Endothelial cell of umbilical vein (primary cell): ENCODE measurements at regions not wholly inside any gene's neighbourhood (a gene's known extent, or its start where the extent isn't known, plus 50 kb on each side); places are given as distances from the start of the nearest gene placed in this dataset.

Experiments
- BruUV-seq: library from RNA; stranded (reverse); fragments of 400-500 nt; replicated peaks from 2 replicates; lab custom pipeline; 2021; lab: Mats Ljungman, UMichigan
- CTCF ChIA-PET: fragments of 300-600, 350-600 bp; sonication (Branson Sonifier 250); formaldehyde crosslinking; loops from one replicate; lab custom pipeline; 2021; ENCODE audit warnings: antibody characterized with exemption, inconsistent platforms; lab: Charles Lee
- POLR2A ChIA-PET: fragments of 300-600, 350-600 bp; sonication (Branson Sonifier 250); formaldehyde crosslinking; loops from one replicate; lab custom pipeline; 2021; ENCODE audit warnings: antibody characterized with exemption, inconsistent platforms; lab: Charles Lee
- DNase-seq: peaks from one replicate; pipeline ENCODE4 v3.0.0-alpha.2; 2011; ENCODE audit warnings: low read depth, low spot score
- FAIRE-seq: peaks from 2 replicates; lab custom pipeline; 2011; peaks lifted over from hg19 to GRCh38; lab: Jason Lieb, UNC
- H2AFZ ChIP-seq: 2 replicates; pipeline ENCODE4 v1.6.0; 2012; ENCODE audit warnings: low read depth, low read length, control low read depth, inconsistent platforms
- H3K27ac ChIP-seq: 2 replicates; pipeline ENCODE4 v1.5.1; 2011; ENCODE audit warnings: low read depth, mild to moderate bottlenecking, control low read depth, low read length, moderate library complexity; ENCODE audit not compliant: insufficient read depth
- H3K27me3 ChIP-seq, 2 experiments: 2 replicates each; pipeline versions ENCODE4 v1.6.0 to v1.6.1; 2011; ENCODE audit warnings: low read length in 2 of 2, mixed read lengths in 1 of 2; ENCODE audit not compliant: control insufficient read depth in 2 of 2, insufficient read depth in 2 of 2
- H3K36me3 ChIP-seq, 2 experiments: 2 replicates in 1 of 2; 3 replicates in 1 of 2; pipeline ENCODE4 v1.5.1; 2011; ENCODE audit warnings: low read length in 2 of 2, mild to moderate bottlenecking in 1 of 2, moderate library complexity in 1 of 2; ENCODE audit not compliant: control insufficient read depth in 2 of 2, insufficient read depth in 2 of 2; ENCODE audit errors: extremely low read depth in 1 of 2
- H3K4me1 ChIP-seq: 3 replicates; pipeline ENCODE4 v1.5.1; 2011; ENCODE audit warnings: mild to moderate bottlenecking, low read length; ENCODE audit not compliant: control insufficient read depth, insufficient read depth; ENCODE audit errors: extremely low read depth
- H3K4me2 ChIP-seq: 2 replicates; pipeline ENCODE4 v1.6.1; 2011; ENCODE audit warnings: low read length, control low read depth, mixed read lengths; ENCODE audit not compliant: insufficient read depth
- H3K4me3 ChIP-seq, 3 experiments: fragments of 200-600 bp in 1 of 3; sonication (generic), shearing (Covaris generic) in 1 of 3; replicated peaks in 1 of 3; 2 replicates each; pipeline ENCODE4 v1.5.1; 2011 to 2016; ENCODE audit warnings: control low read depth in 3 of 3, low read length in 3 of 3, mild to moderate bottlenecking in 2 of 3, inconsistent platforms in 1 of 3, low read depth in 1 of 3, moderate library complexity in 1 of 3; ENCODE audit not compliant: insufficient read depth in 1 of 3
- H3K79me2 ChIP-seq: 2 replicates; pipeline ENCODE4 v1.6.0; 2012; ENCODE audit warnings: low read length, inconsistent platforms; ENCODE audit not compliant: control insufficient read depth, insufficient read depth
- H3K9ac ChIP-seq: replicated peaks from 2 replicates; pipeline ENCODE3; 2011; ENCODE audit warnings: low read length, control low read depth; ENCODE audit not compliant: insufficient read depth; ENCODE audit errors: extremely low read depth
- H3K9me1 ChIP-seq: replicated peaks from 3 replicates; pipeline ENCODE4 v1.6.0; 2011; ENCODE audit warnings: mild to moderate bottlenecking, low read length; ENCODE audit not compliant: control insufficient read depth, insufficient read depth; ENCODE audit errors: extremely low read depth
- H3K9me3 ChIP-seq: replicated peaks from 2 replicates; pipeline ENCODE4 v1.5.1; 2012; ENCODE audit warnings: low read length, inconsistent platforms; ENCODE audit not compliant: control insufficient read depth, insufficient read depth
- H4K20me1 ChIP-seq: replicated peaks from 2 replicates; pipeline ENCODE3; 2011; ENCODE audit warnings: mild to moderate bottlenecking, low read length; ENCODE audit not compliant: control insufficient read depth, insufficient read depth; ENCODE audit errors: extremely low read depth
- CTCF ChIP-seq, 2 donors: IDR thresholded peaks; 1 replicate in 1 of 2; 2 replicates in 1 of 2; pipeline ENCODE4 v1.5.1; 2011; ENCODE audit warnings: low read length in 2 of 2, mild to moderate bottlenecking in 2 of 2, moderate library complexity in 2 of 2, control low read depth in 1 of 2, inconsistent platforms in 1 of 2, low read depth in 1 of 2; ENCODE audit not compliant: insufficient read depth in 1 of 2; ENCODE audit errors: extremely low read depth in 1 of 2
- EZH2 ChIP-seq: IDR thresholded peaks from 2 replicates; pipeline ENCODE4 v1.6.1; 2012; ENCODE audit warnings: borderline replicate concordance, low read depth, mild to moderate bottlenecking, moderate library complexity, low read length, inconsistent platforms; ENCODE audit not compliant: severe bottlenecking
- FOS ChIP-seq: IDR thresholded peaks from 2 replicates; pipeline ENCODE4 v1.6.1; 2011; ENCODE audit warnings: mild to moderate bottlenecking, low read length, moderate library complexity, borderline replicate concordance; ENCODE audit not compliant: insufficient read depth
- GATA2 ChIP-seq: IDR thresholded peaks from 2 replicates; pipeline ENCODE4 v1.7.0; 2011; ENCODE audit warnings: low read depth, mild to moderate bottlenecking, moderate library complexity, mixed read lengths, low read length; ENCODE audit not compliant: insufficient read length, insufficient read depth
- JUN ChIP-seq: IDR thresholded peaks from 2 replicates; pipeline ENCODE4 v1.6.1; 2011; ENCODE audit warnings: borderline replicate concordance, low read depth; ENCODE audit not compliant: insufficient read length, insufficient read depth
- MAX ChIP-seq: IDR thresholded peaks from 2 replicates; pipeline ENCODE4 v1.6.1; 2011; ENCODE audit not compliant: insufficient read depth, insufficient read length
- MYC ChIP-seq: IDR thresholded peaks from one replicate; pipeline ENCODE4 v1.6.1; 2011; ENCODE audit warnings: mild to moderate bottlenecking, low read depth, low read length
- POLR2A ChIP-seq: IDR thresholded peaks from 2 replicates; pipeline ENCODE4 v1.6.1; 2012; ENCODE audit warnings: low read depth, mild to moderate bottlenecking, control low read depth, low read length
- POLR2AphosphoS5 ChIP-seq: IDR thresholded peaks from 2 replicates; pipeline ENCODE4 v1.6.1; 2012; ENCODE audit warnings: low read depth, mild to moderate bottlenecking, control low read depth, low read length, moderate library complexity; ENCODE audit not compliant: insufficient read depth
- dilution Hi-C: fragments of 300-500 bp; cut with MboI; formaldehyde crosslinking; loops from one replicate; pipeline ENCODE4 v1.15.0; 2019; ENCODE audit warnings: low sequenced_read_pairs; ENCODE audit not compliant: extremely low pct_ligation_motif_present
- intact Hi-C: fragments of 100-400 bp; cut with micrococcal nuclease; formaldehyde crosslinking; loops from one replicate; pipeline ENCODE4 v1.10.0; 2022

GRCh38 chr6:21502682-21503081, 90.9 kb upstream of the SOX4 start:
- intact Hi-C loops, result no loop called here
- H3K27me3 ChIP-seq, result no peaks in the 10 kb centered on the region
- DNase-seq (no peak), FAIRE-seq (no peak)
- H2AFZ ChIP-seq, result no peak overlapping the region
- TF ChIP-seq FOS (no peak), MYC (no peak), CTCF (IDR thresholded peaks at IDR 0.05; ENCODE audit: extremely low read depth in 1 of 2, insufficient read depth in 1 of 2, low read depth in 1 of 2, low read length in 2 of 2) (no peak), GATA2 (no peak)
- no peaks in the 10 kb centered on the region for H3K4me1 ChIP-seq
- no peaks in the 10 kb centered on the region for H3K79me2 ChIP-seq
- no peak overlapping the region for H3K4me2 ChIP-seq
- no peak overlapping the region for H3K27ac ChIP-seq
- H3K9ac ChIP-seq, result no peak overlapping the region
- H3K36me3 ChIP-seq, result no peaks in the 10 kb centered on the region
- BruUV-seq, result no TSS peak
- no peaks in the 10 kb centered on the region for H4K20me1 ChIP-seq
- no peaks in the 10 kb centered on the region for H3K9me3 ChIP-seq
- no peaks in the 10 kb centered on the region for H3K9me1 ChIP-seq
- no peak overlapping the region for H3K4me3 ChIP-seq
- ChIA-PET CTCF (interaction anchor here (1.0 kb wide), 1 partner anchor 627 kb away, joined by 3 read pairs; no protein-coding TSS in a partner anchor), POLR2A (no interaction called here)
- dilution Hi-C loops, result no loop called here

- FAIRE-seq (no peak), DNase-seq (no peak)
- Histone ChIP-seq H4K20me1 (no peaks in the 10 kb centered on the region), H3K79me2 (no peaks in the 10 kb centered on the region), H3K27ac (no peak overlapping the region), H3K27me3 (no peaks in the 10 kb centered on the region), H3K4me1 (no peaks in the 10 kb centered on the region), H3K36me3 (no peaks in the 10 kb centered on the region), H2AFZ (no peak overlapping the region), H3K4me3 (no peak overlapping the region), H3K9me1 (no peaks in the 10 kb centered on the region), H3K4me2 (no peak overlapping the region), H3K9ac (no peak overlapping the region), H3K9me3 (no peaks in the 10 kb centered on the region)
- ChIA-PET POLR2A (no interaction called here), CTCF (no interaction called here)
- dilution Hi-C loops, result no loop called here
- no peak for TF ChIP-seq POLR2A
- TF ChIP-seq EZH2, result no peak
- no peak for TF ChIP-seq JUN
- TF ChIP-seq MAX, result no peak
- TF ChIP-seq MYC, result no peak
- no peak for TF ChIP-seq POLR2AphosphoS5
- no TSS peak for BruUV-seq
- intact Hi-C loops, result no loop called here
Measured at GRCh38 chr6:21504790-21505189, 88.8 kb upstream of the SOX4 start.
